Fibroblast of lung (primary cell): ENCODE measurements at regions not wholly inside any gene's neighbourhood (a gene's known extent, or its start where the extent isn't known, plus 50 kb on each side); places are given as distances from the start of the nearest gene placed in this dataset.

ENCODE experiments used
- CTCF ChIP-seq, 2 donors: IDR thresholded peaks in 1 of 2; conservative IDR thresholded peaks in 1 of 2; 1 replicate in 1 of 2; 2 replicates in 1 of 2; pipeline ENCODE4 v1.5.1; 2011 to 2012; ENCODE audit warnings: low read length in 2 of 2, control low read depth in 1 of 2, inconsistent platforms in 1 of 2, low read depth in 1 of 2, mild to moderate bottlenecking in 1 of 2
- EZH2 ChIP-seq: IDR thresholded peaks from 2 replicates; pipeline ENCODE4 v1.5.1; 2012; ENCODE audit warnings: low read length, control low read depth, mild to moderate bottlenecking; ENCODE audit errors: missing control alignments

DNA sequence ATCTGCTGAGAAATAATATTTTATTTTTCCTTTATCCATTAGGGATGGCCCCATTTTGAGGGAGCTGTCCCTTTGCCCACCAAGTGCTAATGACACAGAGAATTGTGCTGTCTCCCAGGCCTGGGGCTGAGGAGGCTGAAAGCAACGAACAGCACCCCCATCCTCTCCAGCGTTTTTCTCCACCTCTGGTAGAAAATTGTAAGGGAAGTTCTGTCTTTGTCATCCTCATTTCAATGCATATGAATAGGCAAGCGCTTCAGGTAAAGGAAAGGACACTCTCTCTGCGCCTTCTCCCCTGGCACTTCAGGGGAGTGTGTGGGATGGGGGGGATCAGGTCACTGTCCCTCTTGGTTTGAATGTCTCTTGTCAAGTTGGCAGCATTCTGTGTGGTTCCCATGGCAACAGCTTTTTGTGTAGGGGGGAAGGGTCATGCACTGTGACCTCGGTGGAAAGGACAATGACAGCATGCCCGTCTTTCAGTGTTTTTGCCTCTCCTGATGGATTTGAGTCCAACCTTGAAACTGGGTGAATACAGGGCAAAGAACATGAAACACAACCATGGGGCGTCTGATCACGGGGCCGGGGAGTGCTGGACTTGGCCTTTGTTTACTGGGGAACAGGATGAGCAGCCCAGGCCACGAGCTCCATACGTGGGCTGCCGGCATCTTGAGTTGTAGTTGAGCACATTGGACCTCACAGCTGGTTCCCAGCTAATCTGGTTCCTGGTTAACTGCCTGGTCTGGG lies 230.2 kb downstream of the VRK1 start:
- TF ChIP-seq CTCF (conservative IDR thresholded peaks at IDR 0.05 in 1 of 2, IDR thresholded peaks at IDR 0.05 in 1 of 2; ENCODE audit: low read depth in 1 of 2, low read length in 2 of 2) (no peak), EZH2 (no peak)
